ENCODE measurements at regions not wholly inside any gene's neighbourhood (a gene's known extent, or its start where the extent isn't known, plus 50 kb on each side); places are given as distances from the start of the nearest gene placed in this dataset.

- no peak for TF ChIP-seq GATA3 (IDR thresholded peaks at IDR 0.05; ENCODE audit: low read depth, low read length)
- no peak for TF ChIP-seq GATA2 (IDR thresholded peaks at IDR 0.05; ENCODE audit: low read depth, low read length)
Observed at GRCh38 chr20:19908576-19908975, 108.6 kb upstream of the NAA20 start.

Measured in SH-SY5Y (cell line).